AG10803 (cell line): ENCODE measurements at regions not wholly inside any gene's neighbourhood (a gene's known extent, or its start where the extent isn't known, plus 50 kb on each side); places are given as distances from the start of the nearest gene placed in this dataset.

Experiments
- DNase-seq: peaks from one replicate; pipeline ENCODE4 v3.0.0; 2010; ENCODE audit warnings: low read depth
- H3K4me3 ChIP-seq: 2 replicates; pipeline ENCODE4 v1.5.1; 2011; ENCODE audit warnings: mild to moderate bottlenecking, low read length, control low read depth
- CTCF ChIP-seq: conservative IDR thresholded peaks from 2 replicates; pipeline ENCODE4 v1.5.1; 2011; ENCODE audit warnings: mild to moderate bottlenecking, low read length, control low read depth, inconsistent platforms

GRCh38 chr7:68805159-68805558 is 793.1 kb upstream of the AUTS2 start:
- DNase-seq, result peak; percentile 40
- no peak overlapping the region for H3K4me3 ChIP-seq
- TF ChIP-seq CTCF, result no peak

- no peak overlapping the region for H3K4me3 ChIP-seq
- no peak for TF ChIP-seq CTCF
These were observed 790.6 kb upstream of the AUTS2 start for GRCh38 chr7:68807666-68808065.

GRCh38 chr7:68813551-68814080 is 784.7 kb upstream of the AUTS2 start:
- H3K4me3 ChIP-seq, result no peak overlapping the region
- no peak for TF ChIP-seq CTCF
- no peak for DNase-seq

More at GRCh38 chr7:68807666-68808065, 790.6 kb upstream of the AUTS2 start:
- no peak for DNase-seq

GRCh38 chr7:68816491-68816890 is 781.8 kb upstream of the AUTS2 start:
- DNase-seq, result no peak
- no peak overlapping the region for H3K4me3 ChIP-seq
- TF ChIP-seq CTCF, result no peak

- TF ChIP-seq CTCF, result no peak
- no peak overlapping the region for H3K4me3 ChIP-seq
- no peak for DNase-seq
These were observed 778.0 kb upstream of the AUTS2 start for GRCh38 chr7:68820321-68820720.

- no peak for TF ChIP-seq CTCF
- no peak for DNase-seq
- no peak overlapping the region for H3K4me3 ChIP-seq
These were observed 776.4 kb upstream of the AUTS2 start for GRCh38 chr7:68821846-68822245.

GRCh38 chr7:68823996-68824780 is 774.1 kb upstream of the AUTS2 start:
- no peak for TF ChIP-seq CTCF
- no peak overlapping the region for H3K4me3 ChIP-seq
- DNase-seq, result no peak
